Hematopoietic multipotent progenitor cell (in vitro differentiated cells): ENCODE measurements at regions not wholly inside any gene's neighbourhood (a gene's known extent, or its start where the extent isn't known, plus 50 kb on each side); places are given as distances from the start of the nearest gene placed in this dataset.
"Not testable (repeated sequence)": the region's sequence is repeated elsewhere in the genome, so short reads cannot be mapped to it uniquely, and the experiment has no call there.

Experiments
- DNase-seq, 3 donors: peaks; one replicate each; pipeline ENCODE4 v3.0.0-alpha.2; 2011 to 2015; ENCODE audit warnings: low read depth in 2 of 3, low spot score in 2 of 3

DNA sequence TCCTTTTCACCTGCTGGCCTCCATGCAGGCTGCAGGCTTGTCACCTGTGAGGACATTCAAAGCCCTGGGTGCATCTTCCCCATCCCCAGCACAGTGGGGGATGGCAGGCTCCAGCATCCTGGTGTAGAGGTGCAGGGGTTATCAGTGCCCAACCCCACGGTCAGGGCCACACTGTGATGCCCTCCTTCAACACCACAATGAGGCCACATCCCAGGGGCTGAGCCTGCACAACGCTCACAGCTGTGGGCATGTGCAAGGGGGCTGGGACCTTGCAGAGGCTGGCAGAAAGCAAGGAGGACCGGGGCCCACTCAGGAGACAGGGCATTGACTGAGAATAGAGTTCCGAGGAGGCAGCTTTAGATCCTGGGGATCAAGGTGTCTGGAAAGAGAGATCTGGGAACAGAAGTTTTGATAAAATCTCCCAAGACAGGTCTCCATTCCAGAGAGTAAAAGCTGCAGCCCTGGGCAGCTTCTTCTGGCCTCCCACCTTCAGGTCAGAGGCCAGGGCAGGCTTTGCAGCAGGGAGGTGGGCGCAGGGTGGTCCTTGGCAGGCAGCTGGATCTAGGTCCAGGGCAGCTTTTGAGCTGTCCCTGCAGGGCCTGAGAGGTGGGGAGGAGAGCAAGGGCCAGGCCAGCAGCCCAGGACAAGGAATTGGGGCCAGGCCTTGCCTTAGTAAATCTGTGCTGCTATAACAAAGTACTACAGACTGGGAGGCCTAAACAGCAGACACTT lies 250.8 kb upstream of the B3GAT1 start:
- no peak for DNase-seq

DNA sequence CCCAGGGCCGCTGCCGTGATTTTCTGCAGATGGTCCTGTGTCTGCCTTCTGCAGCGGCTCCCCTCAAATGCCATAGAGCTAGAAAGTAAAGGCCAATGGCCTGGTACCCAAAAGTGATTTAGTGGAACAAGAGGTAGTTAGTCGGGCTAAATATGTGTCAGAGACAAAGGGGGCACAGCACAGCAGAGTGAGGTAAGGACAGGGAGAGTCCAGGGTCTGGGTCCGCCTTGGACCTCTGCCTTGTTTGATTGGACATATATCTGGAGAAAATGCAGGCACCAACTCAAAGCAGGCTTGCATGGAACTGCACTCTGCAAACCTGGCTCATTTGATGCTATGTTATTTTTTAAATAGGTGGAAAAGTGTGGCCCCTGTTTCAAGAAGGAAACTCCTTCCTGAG lies 249.6 kb upstream of the B3GAT1 start:
- no peak for DNase-seq

DNA sequence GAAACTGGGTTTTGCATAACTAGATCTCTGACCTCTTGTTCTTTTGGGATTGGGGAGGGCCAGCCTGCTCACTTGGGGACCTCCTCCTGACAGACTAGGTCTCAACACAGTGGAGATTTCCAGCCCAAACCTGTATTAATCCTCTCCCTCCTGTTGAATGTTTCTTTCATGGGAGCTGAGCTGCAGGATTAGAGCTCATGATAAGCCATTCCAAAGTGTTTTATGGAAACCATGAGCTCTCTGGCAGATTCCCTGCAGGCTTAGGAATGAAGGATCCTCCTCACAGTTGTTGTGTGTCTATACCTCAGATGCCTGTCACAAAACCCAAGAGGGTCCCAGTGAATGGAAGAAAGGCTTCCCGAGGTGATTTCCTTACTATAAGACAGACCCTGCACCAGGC lies 248.4 kb upstream of the B3GAT1 start:
- DNase-seq: no peak

DNA sequence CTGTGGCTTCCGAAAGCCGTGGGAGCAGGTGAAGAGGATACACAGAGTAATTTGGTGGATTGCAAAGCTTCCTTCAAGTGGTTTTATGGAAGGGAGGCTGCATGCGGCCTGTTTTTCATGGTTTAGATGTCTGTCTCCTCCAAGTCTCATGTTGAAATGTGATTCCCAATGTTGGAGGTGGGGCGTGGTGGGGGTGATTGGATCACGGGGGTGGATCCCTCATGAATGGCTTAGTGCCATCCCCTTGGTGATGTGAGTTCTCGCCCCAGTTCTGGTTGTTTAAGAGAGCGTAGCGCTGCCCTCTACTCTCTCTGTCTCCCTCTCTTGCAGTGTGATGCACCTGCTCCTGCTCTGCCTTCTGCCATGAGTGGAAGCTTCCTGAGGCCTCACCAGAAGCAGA lies 247.8 kb upstream of the B3GAT1 start:
- no peak for DNase-seq

DNA sequence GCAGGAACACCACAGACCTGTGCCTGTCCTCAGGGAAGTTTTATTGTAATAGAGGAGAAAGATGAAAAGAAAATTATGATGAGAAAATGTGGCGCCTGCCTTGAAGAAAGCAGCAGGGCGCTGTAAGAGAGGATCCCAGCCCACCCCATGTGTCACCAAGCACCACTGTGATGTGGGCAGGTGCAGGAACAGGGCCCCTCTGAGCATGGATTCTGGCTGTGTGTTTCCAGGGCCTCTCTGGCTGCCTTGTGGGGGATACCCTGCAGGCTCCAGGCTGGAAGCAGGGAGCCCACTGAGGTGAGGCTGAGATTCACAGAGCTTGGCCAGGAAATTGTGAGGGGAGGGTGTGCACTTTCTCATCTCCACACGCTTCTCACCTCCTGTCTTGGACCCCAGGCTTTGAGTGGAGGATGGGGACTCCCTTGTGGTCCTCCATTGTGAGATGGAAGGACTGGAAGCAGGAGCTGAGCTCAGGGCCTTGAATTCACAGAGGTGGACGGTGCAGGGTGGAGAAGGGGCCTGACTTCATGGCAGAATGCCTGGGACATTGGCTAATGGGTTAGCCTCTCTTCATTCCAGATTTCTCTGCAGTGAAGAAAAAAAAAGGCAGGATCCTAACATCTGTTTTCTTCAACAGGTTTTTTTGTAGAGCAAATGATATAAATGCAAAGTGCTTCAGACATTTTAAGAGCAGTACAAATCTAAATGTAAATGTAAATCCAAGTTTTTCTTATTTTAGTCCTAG lies 246.6 kb upstream of the B3GAT1 start:
- DNase-seq: no peak

DNA sequence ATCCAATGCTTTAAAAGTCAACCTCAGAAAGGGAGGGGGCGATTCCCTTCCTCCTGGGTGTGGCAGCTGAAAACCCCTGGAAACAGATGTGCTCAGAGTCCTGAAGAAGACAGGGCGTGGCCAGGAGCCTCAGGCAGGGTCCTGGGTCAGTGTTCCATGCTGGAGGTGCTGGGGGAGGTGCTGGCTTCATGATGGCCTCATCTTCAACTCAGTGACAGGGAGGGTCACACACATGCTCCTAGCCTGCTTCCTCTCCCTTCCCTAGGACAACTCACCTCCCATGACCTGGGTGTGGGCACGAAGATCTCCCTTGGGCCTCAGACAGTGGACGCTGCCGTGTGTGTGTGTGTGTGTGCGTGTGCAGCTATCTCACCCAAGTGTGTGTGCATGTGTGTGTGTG lies 245.6 kb upstream of the B3GAT1 start:
- DNase-seq: no peak

DNA sequence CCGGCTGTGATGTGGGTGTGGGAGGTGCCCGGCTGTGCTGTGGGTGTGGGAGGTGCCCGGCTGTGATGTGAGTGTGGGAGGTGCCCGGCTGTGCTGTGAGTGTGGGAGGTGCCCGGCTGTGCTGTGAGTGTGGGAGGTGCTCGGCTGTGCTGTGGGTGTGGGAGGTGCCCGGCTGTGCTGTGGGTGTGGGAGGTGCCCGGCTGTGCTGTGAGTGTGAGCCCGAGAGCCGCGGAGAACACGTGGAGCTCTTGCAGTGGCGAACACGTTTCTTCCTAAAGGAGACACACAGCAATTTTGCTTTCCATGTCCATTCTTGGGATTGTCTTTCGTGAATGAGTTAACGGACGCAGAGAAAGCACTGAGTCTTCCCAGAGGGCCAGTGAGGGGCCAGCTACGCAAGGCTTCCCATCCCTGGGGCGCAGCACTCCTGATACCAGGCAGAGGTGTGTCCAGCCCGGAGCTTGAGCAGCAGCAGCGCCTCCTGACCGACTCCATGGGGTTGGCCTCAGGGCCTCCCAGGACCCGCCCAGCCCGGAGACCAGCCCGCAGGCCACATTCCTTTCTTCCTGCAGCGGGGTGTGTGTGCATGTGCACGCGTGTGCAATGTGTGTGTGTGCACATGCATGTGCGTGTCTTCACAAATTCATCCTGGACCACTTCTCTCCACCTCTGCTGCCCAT lies 245.0 kb upstream of the B3GAT1 start:
- no peak for DNase-seq

DNA sequence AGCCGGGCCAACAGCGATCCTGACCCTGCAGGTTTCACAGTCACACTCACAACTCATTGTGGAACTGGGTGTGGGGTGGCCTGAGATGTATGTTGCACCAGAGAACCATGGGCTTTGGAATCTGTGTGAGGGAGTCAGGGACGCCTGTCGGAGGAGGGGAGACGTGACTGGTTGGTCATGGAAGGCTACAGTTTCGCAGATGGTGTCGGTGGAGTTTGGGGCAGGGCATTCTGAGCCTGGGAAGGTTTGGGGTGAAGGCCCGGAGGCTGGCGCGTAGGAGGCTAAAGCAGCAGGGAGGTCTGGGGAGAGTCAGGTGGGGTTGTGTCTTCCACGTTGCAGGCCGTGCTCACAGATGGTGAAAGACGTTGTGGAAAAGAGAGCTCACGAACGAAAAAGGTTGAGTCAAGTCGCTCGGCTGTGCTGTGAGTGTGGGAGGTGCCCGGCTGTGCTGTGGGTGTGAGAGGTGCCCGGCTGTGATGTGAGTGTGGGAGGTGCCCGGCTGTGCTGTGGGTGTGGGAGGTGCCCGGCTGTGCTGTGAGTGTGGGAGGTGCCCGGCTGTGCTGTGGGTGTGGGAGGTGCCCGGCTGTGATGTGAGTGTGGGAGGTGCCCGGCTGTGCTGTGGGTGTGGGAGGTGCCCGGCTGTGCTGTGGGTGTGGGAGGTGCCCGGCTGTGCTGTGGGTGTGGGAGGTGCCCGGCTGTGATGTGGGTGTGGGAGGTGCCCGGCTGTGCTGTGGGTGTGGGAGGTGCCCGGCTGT lies 244.2 kb upstream of the B3GAT1 start:
- DNase-seq: not testable (repeated sequence)

DNA sequence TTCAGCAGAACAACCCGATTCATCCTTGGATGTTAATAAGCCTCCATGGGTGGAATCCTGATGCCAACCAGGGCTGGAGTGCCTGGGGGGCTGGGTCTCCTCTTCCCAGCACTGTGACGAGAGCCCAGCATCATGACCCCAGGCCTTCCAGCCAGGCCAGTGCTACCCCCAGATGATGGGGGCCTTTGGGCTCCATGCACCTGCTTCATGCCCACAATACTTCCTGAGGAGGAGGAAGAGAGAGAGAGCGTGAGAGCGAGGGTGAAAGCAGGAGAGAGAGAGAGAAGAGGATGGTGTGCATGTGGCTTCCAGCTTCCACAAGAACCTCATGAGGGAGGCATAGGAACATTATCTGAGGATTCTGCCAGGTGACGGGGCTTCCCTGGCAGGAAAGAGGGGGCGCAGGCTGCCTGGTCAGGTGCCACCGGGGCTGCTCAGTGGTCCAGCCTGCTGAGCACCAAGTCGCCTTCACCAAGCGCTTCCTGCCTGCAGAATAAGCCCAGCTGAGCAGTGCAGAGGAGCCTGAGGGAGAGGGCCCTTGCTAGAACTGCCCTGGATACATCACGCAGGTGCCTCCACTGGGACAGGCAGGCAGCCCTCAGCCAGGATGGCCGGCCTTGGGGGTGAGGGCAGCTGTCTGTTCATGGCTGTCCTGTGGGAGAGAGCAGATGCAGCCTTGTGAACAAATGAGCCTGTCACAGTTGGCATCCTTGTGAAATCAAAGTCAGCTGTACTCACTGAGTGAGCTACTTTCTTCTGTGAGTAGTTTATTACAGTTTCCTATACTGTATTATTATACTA lies 243.3 kb upstream of the B3GAT1 start:
- DNase-seq: no peak

DNA sequence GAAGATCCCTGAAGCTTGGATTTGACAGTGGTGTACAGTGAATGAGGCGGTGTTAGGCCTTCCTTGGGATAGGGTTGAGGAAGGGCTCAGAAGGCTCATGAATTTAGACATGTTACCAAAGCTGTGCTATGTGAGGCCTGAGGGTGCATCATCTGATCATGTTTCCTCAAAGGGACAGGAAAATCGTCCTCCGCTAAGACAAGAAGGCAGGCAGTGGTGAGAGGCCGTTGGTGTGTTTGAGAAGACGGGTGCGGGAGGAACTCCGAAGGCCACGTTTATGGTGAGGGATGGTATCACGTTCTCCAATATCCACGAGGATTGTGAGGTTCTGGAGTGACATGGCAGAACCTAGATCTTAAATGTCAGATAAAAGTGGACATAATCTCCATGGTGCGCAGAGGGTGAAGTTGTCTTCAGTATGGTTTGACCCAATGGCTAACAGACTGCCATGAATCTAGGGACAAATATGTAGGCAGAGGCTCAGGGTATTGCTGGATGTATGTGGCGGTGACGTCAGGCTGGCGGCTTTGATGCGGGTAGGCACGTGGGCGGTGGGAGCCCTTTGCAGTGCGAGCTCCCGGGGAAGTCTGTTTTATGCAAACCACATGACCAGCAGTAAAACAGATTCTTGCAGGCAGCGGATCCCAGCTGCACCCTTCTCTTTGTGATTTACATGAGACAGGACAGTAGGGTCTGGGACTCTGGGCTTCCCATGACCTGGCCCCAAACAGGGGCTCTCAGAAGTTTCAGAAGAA lies 242.3 kb upstream of the B3GAT1 start:
- no peak for DNase-seq

DNA sequence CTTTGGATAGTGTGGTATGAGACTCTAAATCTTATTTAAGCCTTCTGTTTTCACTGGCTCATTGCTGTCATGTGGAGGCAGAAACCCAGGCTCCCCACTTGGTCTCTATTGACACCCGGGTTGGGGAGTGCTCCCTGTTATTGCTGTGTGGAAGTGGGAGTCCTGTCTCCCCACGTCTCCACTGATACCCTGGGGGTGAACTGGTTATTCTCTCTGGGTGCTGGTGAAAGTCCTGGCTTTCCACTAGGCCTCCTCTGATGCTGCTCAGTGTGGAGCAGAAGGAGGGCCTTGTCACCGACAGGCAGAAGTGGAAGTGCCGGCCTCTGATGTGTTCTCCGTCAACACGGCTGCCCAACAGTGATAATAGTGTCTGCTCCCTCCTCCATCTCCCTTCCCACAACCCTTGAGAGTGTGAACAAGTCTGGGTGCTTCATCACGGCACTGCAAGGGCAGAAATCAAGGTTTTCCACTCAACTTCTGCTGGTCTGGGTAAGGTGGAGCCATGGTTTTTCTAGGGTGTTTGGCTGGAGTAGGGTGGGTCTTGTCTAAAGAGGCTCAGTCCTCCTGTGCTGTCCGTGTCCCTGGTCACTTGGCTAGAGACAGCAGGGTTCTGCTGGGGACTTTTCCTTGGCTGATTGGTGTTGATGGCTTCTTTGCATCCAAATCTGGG lies 240.7 kb upstream of the B3GAT1 start:
- DNase-seq: no peak

DNA sequence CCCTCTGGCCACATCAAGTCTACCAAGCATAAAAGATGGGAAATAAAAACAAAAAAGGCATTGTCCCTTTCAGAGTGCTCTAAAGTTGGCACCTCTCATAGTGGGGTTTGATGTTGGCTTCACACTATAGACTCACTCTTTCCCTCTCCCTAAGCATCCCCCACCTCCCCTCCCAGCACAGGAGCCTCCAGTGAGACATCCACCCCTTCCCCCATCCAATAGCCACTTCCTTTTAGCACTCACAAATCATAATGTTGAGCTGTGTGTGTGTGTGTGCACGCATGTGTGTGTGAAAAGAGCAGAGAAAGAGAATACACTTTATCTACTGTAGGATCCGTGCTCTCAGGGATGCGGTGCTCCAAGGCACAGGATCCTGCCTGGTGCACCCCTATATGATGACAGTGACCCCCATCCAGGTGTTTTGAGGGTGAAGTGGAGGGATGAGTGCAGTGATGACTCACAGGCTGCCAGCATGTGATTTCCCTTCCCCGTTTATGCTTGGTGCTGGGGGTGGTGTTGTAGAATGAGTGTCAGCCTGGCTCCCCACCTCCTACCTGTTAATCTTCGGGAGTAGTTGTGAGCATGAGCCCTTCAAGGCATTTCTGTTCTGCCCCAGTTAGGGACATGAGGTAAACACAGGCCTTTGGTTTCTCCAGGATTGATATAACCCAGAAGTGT lies 235.2 kb upstream of the B3GAT1 start:
- DNase-seq: no peak

DNA sequence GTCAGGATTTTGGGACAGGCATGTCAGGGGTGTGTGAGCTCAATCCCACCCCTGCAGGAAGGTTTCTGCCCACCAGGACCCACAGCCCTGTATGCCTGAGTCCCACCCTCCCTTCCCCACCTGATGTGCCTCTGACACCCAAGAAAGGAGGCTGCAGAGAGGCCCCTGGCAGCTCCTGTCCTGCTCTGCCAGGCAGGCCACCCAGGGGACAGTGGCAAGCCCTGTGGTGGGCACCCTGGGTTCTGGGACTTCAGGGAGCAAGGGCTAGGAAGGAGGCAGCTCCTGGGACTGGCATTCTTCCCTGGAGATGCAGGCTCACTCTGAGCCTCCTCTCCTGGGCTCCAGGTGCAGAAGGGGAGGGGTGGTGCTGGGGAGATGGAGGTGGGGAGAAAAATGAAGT lies 234.5 kb upstream of the B3GAT1 start:
- no peak for DNase-seq

DNA sequence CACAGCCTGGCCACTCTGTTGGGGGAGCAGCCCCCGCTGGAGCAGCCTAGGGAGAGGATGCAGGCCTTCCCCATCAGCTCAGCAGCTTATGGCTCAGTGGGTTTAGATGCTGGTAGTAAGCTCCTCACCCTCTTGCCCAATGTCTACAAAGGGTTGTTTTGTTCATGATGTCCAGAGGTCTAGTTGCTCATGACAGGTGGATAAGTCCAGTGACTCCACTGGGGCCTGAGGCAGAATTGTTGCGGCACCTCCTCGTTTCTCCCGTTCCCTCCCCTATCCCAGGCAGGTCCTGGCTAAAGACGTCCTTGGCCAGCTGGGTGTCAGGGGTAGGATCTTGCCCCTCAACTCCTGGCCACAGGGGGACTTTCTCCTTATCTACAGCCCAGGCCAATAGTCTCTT lies 233.5 kb upstream of the B3GAT1 start:
- no peak for DNase-seq

DNA sequence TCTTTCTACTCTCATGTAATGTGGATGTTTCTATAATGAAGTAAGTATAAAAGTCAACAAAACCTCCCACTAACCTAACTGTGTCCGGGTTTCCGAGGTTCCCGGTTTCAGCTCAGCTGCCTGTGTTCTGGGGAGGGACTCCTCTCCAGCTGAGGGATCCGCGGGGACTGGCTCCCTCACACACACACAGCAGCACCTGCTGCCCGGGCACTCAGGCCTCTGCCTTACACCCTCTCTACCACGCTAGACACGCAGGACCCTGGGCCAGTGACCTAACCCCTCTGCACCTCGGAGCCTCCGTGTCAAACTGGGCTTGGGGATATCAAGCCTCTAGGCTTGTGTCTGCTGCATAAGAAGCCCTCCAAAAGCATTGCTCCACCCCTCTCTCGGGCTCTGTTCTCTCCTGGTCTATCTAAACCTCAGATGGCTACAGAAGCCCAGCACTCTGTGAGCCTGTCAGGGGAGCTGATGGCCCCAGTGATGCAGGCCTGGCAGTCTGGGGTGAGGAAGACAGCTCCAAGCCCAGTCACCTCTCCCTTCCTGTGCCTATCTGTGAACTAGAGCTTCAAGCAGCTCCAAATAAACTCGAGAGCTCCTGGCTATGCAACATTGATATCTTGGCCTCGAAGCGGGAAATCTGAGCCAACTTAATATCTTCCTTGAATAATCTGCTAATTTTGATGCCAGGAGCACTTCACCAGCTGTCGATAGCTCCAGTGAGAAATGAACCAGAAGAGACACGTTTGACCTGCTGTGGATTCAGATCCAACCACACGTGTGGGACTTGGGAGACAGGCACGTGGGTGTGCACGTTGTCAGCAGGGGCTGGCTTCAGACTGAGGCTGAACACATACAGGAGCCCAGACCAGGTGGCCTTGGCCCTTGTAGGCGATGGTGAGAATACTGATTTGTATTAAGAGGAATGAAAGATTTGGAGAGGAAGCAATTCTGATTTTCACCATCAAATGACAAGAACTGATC lies 232.7 kb upstream of the B3GAT1 start:
- no peak for DNase-seq

DNA sequence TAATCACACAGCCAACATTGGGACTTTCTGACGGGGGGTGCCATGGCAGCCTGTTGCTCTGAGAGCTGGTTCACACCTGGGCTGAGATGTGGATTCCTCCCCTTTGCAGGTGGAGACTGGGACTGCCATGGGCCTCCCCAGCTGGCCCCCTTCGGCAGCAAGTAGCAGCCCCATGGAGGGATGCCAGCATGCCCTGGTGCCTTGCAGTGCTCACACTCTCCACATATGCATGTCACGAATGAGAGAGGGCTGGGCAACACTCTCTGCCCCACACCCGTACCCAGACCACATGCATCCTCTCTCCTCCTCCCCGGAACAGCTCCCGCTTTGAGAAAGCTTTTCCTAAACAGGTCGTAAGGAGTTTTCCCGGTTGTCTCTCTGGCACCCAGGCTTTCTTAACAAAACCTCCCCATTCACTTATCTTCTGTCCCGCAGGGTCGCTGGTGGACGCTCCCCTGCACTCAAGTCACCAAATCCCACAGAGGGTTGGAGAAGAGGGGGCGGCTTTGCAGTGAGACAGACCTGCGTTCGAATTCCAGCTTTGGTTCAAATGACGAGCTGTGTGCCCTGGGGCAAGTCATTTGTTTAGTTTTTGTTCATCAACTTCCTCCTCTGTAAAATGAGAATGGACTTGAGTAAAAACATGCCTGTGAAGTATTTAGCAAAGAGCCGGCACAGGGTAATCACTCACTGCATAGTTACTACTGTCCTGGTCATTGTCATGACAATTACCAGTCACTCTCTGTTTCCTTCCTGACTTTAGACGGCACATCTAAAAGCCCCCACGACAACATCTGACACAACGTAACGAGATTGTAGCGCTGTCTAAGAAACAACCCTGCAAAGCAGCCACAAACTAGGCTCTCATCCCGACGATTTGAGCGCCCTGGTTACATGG lies 231.3 kb upstream of the B3GAT1 start:
- DNase-seq: no peak
